ENCODE measurements at regions not wholly inside any gene's neighbourhood (a gene's known extent, or its start where the extent isn't known, plus 50 kb on each side); places are given as distances from the start of the nearest gene placed in this dataset.

GRCh38 chr2:109707281-109708147, 86.6 kb upstream of the RGPD5 start:
- H3K27ac Mint-ChIP-seq (ENCODE audit: unreplicated experiment), result no peak overlapping the region
- no peak overlapping the region for H3K27ac ChIP-seq (ENCODE audit: low read depth, low read length)
- no peak overlapping the region for H3K4me2 ChIP-seq (ENCODE audit: low read length)
- FAIRE-seq, result no peak
- H3K4me3 ChIP-seq (ENCODE audit: insufficient read depth, low read depth, low read length), result no peak overlapping the region
- peaks cover 7% of the 10 kb centered on the region for H3K4me1 ChIP-seq (ENCODE audit: insufficient read depth, low read length)
- H3K9ac ChIP-seq (ENCODE audit: low read length), result no peak overlapping the region
- no peaks in the 10 kb centered on the region for H4K20me1 ChIP-seq (ENCODE audit: insufficient read depth, low read length)
- H3K27me3 Mint-ChIP-seq (ENCODE audit: low read depth, unreplicated experiment), result peaks cover 12% of the 10 kb centered on the region
- no peak for DNase-seq (ENCODE audit: low read depth)
- H3K9me3 ChIP-seq (ENCODE audit: insufficient read depth, low read depth, low read length), result no peaks in the 10 kb centered on the region
- no peaks in the 10 kb centered on the region for H3K9me3 Mint-ChIP-seq (ENCODE audit: unreplicated experiment)
- no peak for TF ChIP-seq EZH2 (IDR thresholded peaks at IDR 0.05; ENCODE audit: insufficient read depth, low read length)
- TF ChIP-seq CTCF (IDR thresholded peaks at IDR 0.05; ENCODE audit: insufficient read depth, low read depth, low read length), result no peak
- peaks cover 3% of the 10 kb centered on the region for H3K4me1 Mint-ChIP-seq (ENCODE audit: low read depth, unreplicated experiment)
- no peaks in the 10 kb centered on the region for H3K36me3 Mint-ChIP-seq (ENCODE audit: low read depth, unreplicated experiment)
- no peaks in the 10 kb centered on the region for H3K79me2 ChIP-seq (ENCODE audit: insufficient read depth, low read length)
- no peaks in the 10 kb centered on the region for H3K36me3 ChIP-seq (ENCODE audit: insufficient read depth, low read length)
- H3K4me3 Mint-ChIP-seq (ENCODE audit: unreplicated experiment), result no peak overlapping the region
- no peaks in the 10 kb centered on the region for H3K27me3 ChIP-seq (ENCODE audit: insufficient read depth, low read length)
- H2AFZ ChIP-seq (ENCODE audit: low read depth, low read length), result no peak overlapping the region

GRCh38 chr2:109710505-109711229, 83.4 kb upstream of the RGPD5 start:
- Histone ChIP-seq H3K36me3 (ENCODE audit: insufficient read depth, low read length) (no peaks in the 10 kb centered on the region), H3K9ac (ENCODE audit: low read length) (no peak overlapping the region), H3K4me2 (ENCODE audit: low read length) (no peak overlapping the region), H3K27ac (ENCODE audit: low read depth, low read length) (no peak overlapping the region), H3K4me1 (ENCODE audit: insufficient read depth, low read length) (no peaks in the 10 kb centered on the region), H3K9me3 (ENCODE audit: insufficient read depth, low read depth, low read length) (no peaks in the 10 kb centered on the region), H3K79me2 (ENCODE audit: insufficient read depth, low read length) (no peaks in the 10 kb centered on the region), H4K20me1 (ENCODE audit: insufficient read depth, low read length) (no peaks in the 10 kb centered on the region), H2AFZ (ENCODE audit: low read depth, low read length) (no peak overlapping the region), H3K4me3 (ENCODE audit: insufficient read depth, low read depth, low read length) (no peak overlapping the region), H3K27me3 (ENCODE audit: insufficient read depth, low read length) (no peaks in the 10 kb centered on the region)
- Mint-ChIP-seq H3K27ac (ENCODE audit: unreplicated experiment) (no peak overlapping the region), H3K36me3 (ENCODE audit: low read depth, unreplicated experiment) (no peaks in the 10 kb centered on the region), H3K4me1 (ENCODE audit: low read depth, unreplicated experiment) (no peaks in the 10 kb centered on the region), H3K9me3 (ENCODE audit: unreplicated experiment) (no peaks in the 10 kb centered on the region), H3K27me3 (ENCODE audit: low read depth, unreplicated experiment) (peaks cover 12% of the 10 kb centered on the region), H3K4me3 (ENCODE audit: unreplicated experiment) (no peak overlapping the region)
- FAIRE-seq (no peak), DNase-seq (ENCODE audit: low read depth) (no peak)
- TF ChIP-seq EZH2 (IDR thresholded peaks at IDR 0.05; ENCODE audit: insufficient read depth, low read length), result no peak
- TF ChIP-seq CTCF (IDR thresholded peaks at IDR 0.05; ENCODE audit: insufficient read depth, low read depth, low read length), result no peak

Data from astrocyte (in vitro differentiated cells and primary cell).